RCC 7860 (cell line): ENCODE measurements at regions not wholly inside any gene's neighbourhood (a gene's known extent, or its start where the extent isn't known, plus 50 kb on each side); places are given as distances from the start of the nearest gene placed in this dataset.

Experiments used
- DNase-seq: peaks from one replicate; pipeline ENCODE4 v3.0.0-alpha.2; 2015; ENCODE audit warnings: low spot score
- FAIRE-seq: peaks from 2 replicates; lab custom pipeline; 2012; peaks lifted over from hg19 to GRCh38; lab: Jason Lieb, UNC

DNA sequence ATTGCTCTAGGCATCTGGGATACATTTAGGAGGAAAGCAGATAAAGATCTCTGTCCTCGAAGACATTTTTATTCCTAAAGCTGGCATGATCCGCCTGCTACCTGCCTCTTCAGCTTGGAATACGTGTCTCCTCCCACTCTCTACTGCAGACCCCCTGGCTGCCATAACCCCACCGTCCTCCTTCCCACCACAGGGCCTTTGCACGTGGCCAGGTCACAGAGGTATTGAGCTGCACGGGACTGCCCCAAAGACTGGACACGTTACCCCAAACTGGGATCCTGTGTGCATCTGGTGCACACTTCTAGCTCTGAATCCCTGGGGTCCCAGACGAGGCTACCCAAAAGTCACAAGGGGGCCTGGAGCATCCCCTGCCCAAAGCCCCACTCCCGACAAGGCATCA is 351.2 kb upstream of the EEF2KMT start:
- FAIRE-seq (no peak), DNase-seq (no peak)

DNA sequence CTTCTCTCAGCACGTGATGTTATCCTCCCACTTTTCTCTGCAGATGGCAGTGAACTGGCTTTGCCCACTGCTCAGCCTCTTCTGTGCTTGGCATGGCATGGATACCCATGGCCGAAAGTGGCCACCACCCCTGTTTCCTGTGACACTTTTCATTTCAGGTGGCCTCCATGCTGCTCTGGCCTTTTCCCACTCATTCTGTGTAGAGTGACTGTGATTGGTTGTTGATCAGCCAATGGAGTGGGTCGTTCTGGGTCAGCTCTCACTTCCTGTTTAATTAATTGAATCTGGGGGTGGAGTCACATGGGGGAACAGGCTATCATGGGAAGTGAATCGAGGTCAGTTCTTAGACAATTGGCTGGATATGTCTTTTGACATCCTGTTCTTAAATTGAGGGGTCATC is 350.1 kb upstream of the EEF2KMT start:
- FAIRE-seq (no peak), DNase-seq (no peak)

DNA sequence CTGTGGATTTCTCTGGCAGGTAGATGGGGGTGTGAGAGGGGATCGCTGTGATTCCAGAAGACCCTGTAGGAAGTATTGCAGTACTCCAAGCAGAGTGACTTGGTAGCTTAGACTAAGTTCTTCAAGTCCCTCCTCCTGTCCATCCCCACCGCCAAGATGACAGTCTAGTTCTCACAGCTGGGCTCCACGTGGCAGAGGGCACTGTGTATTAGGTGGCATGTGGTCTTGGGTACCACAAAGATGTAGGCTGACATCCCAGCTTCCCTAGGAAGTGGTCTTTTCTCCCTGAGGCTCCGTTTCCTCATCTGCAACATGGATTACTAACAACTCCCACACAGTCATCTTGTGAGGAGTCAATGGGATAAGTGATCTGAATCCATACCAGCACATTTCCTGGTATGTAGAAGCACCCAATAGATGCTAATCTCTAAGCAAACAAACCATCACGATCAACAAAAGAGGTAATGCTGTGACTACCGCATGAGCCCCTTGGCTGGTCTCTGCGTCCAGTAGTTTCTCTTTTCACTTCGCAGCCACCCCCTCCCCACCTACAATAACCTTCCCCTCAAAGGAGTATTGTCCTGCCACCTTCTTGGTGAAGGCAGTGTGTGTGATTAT is 349.1 kb upstream of the EEF2KMT start:
- no peak for DNase-seq
- no peak for FAIRE-seq

DNA sequence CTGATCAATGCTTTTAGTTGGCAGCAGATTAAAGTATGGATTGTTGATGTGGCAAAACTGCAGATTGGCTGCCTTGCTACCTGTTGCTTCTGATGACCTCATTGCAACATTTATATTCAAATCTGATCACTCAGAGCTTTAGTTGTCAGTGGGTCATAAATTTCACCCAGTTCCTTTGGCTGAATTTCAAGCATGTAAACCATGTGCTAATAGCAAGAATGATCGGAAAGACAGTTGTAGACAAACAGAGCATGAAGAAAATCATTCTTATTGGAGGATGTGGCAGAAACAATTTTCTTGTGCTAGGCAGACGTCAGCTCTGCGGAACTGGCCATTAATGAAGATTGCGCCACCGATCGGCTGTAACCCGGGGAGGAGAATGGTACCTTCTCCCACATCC is 346.6 kb upstream of the EEF2KMT start:
- no peak for FAIRE-seq

DNA sequence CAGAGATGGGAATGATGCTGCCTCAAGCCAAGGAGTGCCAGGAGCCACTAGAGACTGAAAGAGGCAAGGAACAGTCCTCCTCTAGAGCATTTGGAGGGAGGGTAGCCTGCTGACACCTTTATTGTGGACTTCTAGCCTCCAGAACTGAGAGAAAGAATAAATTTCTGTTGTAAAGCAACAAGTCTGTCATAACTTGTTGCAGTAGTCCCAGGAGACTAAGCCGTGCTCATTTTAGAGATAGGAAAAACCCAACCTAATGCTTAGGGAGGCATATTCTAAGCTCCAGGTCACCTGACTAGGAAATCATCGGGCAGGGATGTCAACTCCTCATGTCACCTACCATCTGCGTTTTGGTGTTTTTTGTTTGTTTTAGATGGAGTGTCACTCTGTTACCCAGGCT is 345.4 kb upstream of the EEF2KMT start:
- DNase-seq: no peak
- no peak for FAIRE-seq

More for the DNA sequence above, 346.6 kb upstream of the EEF2KMT start:
- no peak for DNase-seq

DNA sequence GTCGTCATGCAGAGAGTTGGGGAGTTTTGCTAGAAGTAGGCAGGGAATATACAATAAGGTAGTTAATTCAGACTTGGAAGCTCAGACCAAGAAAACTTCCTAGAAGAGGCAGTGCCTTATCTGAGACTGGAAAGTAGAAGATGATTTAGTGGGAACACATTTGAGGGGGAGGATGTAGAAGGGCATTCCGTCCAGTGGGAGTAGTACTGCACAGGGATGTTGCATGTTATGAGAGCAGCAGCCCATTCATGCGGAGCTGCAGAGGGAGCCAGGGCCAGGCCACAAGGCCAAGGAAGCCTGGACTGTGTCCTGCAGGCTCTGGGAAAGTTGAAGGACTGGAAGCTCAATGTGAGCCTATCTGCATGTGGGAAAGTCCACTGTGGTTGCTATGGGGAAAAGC is 344.5 kb upstream of the EEF2KMT start:
- DNase-seq: no peak
- no peak for FAIRE-seq

DNA sequence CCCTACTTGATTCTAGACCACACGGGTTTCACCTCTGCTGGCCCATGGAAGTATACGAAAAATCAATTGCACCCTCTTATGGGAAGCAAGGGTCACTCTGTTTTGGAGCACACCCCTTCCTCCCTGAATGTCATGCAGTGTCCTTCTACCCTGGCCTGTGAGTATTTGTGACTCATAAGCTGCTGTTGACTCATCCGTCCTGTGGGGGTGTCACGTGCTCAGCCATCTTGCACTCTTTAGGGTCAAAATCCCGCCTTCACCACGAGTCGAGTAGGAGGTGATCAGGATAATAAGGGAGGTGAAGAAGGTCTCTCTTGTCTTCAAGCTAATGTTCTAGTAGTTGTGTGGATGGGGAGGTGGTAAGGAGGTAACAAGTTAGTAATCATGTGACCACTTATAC is 341.0 kb upstream of the EEF2KMT start:
- DNase-seq: no peak

DNA sequence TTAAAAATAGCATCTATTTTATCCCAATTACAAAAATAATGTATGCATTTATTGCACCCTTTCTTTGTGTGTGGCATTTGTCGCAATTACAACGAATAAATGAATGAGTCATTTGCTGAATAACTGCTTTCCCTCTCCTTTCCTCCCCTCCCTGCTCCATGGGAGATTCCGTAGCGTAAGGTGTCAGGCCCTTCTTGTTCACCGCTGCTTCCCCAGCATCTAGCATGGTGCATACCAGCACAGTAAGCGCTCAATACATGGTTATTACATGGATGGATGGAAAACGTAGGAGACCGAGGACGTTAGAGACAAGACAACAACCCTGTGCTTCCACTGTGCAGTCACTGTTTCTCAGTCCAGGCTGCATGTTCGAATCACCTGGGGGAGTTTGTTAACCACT is 336.0 kb upstream of the EEF2KMT start:
- FAIRE-seq: no peak
- DNase-seq: no peak

More for the DNA sequence above, 341.0 kb upstream of the EEF2KMT start:
- no peak for FAIRE-seq

DNA sequence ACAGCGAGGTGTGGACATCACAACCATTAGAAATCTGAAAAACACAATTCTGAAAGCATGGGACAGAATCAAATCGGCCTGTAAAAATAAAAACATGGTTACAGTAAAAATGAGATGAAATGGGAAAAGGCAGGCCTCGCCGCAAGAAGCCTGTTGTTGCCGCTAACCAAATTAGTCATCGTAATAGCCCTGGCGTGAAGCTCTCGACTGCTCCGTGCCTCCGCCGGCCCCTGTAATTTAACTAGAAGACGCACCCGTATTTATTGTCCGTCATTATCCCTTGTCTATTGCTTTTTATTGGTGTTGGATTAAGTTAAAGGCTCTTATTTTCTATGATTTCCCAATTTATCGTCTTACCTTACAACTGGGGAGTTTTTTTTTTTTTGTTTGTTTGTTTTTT is 334.6 kb upstream of the EEF2KMT start:
- FAIRE-seq (no peak), DNase-seq (no peak)

DNA sequence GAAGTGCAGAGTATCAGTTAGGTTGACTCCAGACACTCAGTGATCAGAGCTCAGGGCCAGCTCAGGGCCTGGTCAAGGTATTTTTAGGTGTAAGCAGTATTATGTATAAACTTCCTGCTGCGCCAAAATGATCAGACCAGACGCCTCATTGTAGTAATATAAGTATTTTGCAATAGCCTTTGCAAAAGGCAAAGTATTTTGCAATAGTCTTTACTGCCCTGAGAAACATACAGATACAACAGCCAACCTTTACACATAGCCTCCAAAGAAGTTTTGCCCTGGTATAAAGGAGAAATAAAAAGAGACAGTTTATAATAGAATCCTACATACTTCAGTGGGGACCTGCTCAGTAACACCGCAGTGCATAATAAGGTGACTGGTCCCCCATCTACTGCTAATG is 333.0 kb upstream of the EEF2KMT start:
- no peak for DNase-seq
- no peak for FAIRE-seq

DNA sequence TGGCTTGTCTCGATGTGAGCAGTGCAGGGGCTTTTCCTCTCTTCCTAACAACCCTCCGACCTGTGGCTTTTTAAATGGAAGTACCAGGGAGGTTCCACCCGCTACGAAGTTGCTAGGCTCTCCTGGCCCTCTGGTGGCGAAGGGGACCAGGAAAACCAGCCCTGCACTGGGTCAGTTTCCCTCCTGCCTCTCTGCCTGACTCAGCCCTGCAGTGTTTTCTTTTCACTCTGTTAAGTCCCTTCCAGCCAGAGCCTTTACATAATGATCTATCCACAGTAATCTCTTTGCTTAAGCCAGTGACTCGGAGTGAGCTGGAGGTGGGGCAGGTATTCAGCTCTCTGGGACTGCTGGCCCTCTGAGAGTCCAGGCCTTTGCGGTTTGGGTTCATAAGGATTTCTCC is 331.3 kb upstream of the EEF2KMT start:
- no peak for FAIRE-seq
- DNase-seq: no peak

DNA sequence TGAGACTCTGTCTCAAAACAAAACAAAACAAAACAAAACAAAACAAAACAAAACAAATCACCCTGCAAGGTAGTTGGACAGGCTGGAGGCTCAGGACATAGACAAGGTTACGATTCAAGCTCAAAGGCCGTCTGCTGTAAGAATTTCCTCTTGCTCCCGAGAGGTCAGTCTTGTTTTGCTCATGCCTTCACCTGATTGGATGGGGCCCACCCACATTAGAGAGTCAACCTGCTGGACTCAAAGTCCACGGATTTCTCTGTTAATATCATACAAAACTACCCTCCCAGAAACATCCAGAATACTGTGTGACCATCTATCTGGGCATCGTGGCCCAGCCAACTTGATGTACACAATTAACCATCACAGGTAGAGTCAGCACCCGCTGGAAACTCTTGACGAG is 330.0 kb upstream of the EEF2KMT start:
- no peak for DNase-seq
- FAIRE-seq: no peak

DNA sequence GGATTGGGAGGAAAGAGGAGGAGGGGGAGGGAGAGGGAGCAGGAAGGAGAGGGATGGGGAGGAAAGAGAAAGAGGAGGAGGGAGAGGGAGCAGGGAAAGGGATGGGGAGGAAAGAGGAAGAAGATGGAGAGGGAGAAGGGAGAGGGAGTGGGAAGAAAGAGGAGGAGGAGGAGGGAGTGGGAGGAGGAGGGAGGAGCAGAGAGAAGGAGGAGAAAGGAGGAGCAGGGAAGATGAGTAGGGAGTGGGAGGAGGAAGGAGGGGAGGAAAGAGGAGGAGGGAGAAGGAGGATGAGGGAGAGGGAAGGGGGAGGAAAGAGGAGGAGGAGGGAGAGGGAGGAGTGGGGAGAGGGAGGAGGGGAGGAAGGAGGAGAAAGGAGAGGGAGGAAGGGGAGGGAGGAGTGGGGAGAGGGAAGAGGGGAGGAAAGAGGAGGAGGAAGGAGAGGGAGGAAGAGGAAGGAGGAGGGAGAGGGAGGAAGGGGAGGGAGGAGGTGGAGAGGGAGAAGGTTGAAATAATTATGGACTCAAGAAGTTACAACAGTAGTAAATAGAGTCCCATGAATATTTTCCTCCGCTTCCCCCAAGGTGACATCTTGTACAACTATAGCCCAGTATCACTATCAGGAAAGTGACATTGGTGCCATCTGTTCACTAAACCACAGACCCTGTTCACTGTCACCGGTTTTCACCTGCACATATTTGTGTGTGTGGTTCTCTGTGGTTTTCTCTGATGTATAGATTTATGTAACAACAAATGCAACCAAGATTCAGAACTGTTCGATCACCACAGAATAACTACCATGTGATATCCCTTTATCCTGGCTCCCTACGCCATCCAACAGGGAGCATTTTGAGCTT is 325.3 kb upstream of the EEF2KMT start:
- DNase-seq (no peak), FAIRE-seq (no peak)

DNA sequence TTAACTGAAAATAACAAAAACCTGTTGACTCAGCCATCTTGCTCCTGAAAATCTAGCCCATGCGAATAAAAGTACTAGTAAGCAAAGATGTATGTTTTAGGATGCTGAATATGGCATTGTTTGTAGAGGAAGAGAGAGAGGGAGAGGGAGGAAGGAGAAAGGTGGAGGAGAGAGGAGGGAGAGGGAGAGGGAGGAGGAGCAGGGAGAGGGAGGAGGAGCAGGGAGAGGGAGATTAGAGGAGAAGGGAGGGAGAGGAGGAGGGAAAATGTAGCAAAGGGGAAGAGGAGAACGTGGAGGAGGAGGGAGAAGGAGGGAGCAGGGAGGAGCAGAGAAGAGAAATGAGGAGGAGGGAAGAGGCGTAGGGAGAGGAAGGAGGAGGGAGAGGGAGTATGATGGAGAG is 324.5 kb upstream of the EEF2KMT start:
- DNase-seq (no peak), FAIRE-seq (no peak)

DNA sequence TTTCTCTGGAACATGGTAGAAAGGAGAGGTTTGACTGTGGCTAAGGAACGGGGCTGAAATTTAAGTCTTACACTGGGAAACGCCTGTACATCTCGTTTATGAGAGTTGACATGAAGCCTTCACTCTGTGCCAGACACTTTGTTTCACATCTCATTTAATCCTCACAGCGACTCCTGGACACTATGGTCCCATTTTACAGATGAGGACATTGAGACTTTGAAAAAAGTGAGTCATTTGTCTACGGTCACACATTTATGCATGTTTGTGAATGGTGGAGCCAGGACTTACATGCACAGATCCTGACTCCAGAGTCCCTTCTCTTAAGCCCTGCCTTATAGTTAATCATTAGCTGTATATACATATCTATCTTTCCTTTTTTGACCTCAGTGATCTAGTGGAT is 318.4 kb upstream of the EEF2KMT start:
- no peak for DNase-seq
- no peak for FAIRE-seq

DNA sequence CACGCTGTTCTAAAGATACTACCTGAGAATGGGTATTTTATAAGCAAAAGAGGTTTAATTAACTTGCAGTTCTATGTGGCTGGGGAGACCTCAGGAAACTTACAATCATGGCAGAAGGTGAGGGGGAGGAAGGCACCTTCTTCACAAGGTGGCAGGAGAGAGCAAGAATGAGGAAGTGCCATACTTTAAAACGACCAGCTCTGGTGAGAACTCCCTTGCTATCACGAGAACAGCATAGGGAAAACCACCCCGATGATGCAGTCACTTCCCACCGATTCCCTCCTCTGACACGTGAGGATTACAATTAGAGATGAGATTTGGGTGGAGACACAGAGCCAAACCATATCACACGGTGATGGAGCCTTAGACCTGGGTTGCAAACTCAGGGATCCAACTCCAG is 317.5 kb upstream of the EEF2KMT start:
- FAIRE-seq (no peak), DNase-seq (no peak)

DNA sequence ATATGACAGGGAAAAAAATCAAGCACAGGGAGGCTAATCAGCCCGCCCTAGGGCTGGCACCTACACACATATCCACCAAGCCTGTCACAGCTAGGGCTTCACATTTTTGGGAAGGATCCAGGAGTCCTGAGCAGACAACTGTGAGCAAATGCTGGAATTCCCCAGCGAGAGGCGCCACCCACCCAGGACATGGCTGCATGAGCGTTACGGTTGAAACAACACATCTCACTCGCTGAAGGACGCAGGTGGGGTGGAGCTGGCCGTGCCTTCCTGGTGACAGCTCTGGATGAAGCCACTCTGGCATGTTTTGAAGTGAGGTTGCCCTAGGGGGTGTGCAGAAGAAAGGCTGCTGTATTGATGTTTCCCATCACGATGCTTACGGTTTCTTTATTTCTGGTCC is 315.1 kb upstream of the EEF2KMT start:
- DNase-seq (no peak), FAIRE-seq (no peak)

DNA sequence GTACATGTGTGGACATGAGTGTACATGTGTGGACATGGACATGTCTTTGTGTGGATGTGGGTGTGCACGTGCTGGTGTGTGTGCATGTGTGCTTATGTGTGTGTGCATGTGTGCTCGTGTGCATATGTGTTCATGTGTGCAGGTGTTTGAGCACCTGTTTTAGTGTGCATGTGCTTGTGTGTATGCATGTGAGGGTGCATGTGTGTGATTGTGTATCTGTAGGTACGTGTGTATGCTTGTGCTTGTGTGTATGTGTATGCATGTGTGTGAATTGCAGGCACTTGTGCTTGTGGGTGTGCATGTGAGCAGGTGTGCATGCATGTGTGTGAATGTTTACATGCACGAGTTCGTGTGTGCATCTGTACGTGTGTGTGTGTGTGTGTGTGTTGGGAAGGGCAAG is 300.6 kb upstream of the EEF2KMT start:
- DNase-seq (no peak), FAIRE-seq (no peak)

DNA sequence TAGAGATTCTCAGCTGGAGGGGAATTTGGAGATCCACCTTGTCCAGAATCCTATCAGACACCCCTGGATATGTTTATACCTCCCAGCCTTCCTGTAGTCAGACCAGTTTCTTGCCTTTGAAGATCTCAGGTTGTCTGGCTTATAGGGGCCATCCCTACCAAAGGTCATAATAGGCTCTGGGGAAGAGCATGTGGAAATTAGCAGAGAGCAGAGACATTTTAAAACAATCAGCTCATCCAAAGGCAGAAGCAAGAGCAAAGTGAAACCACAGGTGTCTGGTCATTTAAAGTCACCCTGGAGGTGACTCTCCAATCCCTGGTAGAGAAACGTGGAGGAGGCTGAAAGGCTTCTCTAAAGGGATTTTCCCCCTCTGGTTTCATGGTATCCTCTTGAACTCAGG is 299.3 kb upstream of the EEF2KMT start:
- FAIRE-seq: no peak

DNA sequence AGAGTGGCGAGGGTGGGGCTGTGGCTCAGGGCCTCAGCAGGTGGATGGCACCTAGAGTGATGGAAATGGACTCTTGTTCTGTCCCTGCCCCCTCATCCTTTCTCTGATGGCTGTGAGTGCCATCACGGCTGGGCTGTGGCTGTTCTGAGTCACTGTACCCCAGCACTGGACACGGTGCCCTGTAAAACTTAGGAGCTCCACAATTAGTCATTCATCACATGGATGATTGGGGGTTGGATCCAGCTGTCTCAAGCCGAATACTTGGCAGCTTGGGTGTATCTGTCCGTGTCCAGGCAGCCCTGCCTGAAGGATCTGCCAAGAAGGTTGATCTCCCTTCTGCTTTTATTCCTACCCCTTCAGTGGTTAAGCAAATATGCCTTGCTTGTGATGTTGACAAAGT is 295.5 kb upstream of the EEF2KMT start:
- FAIRE-seq (no peak), DNase-seq (no peak)

More for the DNA sequence above, 299.3 kb upstream of the EEF2KMT start:
- DNase-seq: no peak

DNA sequence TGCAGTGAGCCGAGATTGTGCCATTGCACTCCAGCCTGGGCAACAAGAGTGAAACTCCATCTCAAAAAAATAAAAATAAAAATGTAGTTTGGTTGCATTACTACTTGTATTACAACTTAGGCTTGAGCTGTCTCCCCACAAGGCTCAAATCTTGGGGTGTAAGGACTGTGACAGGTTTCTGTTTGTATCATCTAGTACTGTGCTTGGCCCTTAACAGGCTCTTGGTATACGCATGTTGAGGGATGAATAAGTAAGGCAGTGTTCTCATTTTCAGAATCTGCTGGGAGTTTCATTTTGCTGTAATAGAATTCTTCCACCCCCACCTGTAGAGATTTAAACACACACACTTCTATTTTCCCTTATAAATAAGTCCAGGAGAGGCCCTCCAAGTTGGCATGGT is 289.4 kb upstream of the EEF2KMT start:
- DNase-seq (no peak), FAIRE-seq (no peak)

DNA sequence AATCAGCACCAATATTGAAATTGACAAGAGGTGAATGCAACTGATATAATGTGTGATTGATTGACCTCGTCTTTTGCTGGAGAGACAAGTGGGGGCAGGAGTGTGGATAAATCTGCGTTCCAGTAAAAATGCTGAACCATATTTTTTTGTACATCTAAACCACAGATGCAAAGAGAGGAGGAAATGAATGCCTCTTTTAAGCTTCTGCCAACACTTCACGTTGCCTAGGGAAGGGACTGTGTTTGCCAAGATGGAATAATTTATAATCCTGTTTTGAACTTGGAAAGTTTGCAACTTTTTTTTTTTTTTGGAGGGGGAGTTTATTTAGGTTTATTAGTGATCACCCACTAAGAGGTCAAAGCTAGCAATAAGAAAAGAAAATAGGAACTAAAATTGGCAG is 288.2 kb upstream of the EEF2KMT start:
- no peak for FAIRE-seq
- no peak for DNase-seq

DNA sequence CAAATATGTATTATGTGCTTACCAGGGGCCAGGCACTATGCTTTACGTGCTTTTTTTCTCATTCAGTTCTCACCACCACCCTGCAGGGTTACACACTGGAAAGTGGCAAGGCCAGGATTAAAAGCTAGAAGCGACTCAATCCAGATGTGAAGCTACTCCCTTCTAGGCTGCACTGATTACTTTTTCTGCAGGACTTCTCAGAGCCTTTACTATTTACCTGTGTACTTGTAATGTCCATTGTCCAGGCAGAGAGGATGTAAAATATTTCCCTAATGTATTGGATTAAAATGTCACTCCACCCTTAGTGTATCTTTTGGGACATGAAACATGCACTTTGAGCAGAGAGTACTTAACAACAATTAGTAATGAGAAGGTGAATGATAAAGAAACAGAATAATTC is 287.5 kb upstream of the EEF2KMT start:
- FAIRE-seq: no peak
- DNase-seq: no peak
